Chondrocyte (in vitro differentiated cells): ENCODE measurements at regions not wholly inside any gene's neighbourhood (a gene's known extent, or its start where the extent isn't known, plus 50 kb on each side); places are given as distances from the start of the nearest gene placed in this dataset.
A peak's percentile ranks its signal among the peaks of the same experiment; 100 is the strongest.

Experiments used
- DNase-seq: peaks from one replicate; pipeline ENCODE4 v3.0.0; 2021; ENCODE audit warnings: mixed read lengths, low spot score
- H3K27ac Mint-ChIP-seq: one replicate; pipeline ENCODE4 v1.8.0; 2021; ENCODE audit warnings: mild to moderate bottlenecking, moderate library complexity, mixed read lengths; ENCODE audit not compliant: unreplicated experiment
- H3K27me3 Mint-ChIP-seq: 2 replicates; pipeline ENCODE4 v1.8.0; 2021; ENCODE audit warnings: low read depth, mixed read lengths
- H3K36me3 Mint-ChIP-seq: 2 replicates; pipeline ENCODE4 v1.8.0; 2021; ENCODE audit warnings: low read depth, mixed read lengths
- H3K4me1 Mint-ChIP-seq: 2 replicates; pipeline ENCODE4 v1.8.0; 2021; ENCODE audit warnings: low read depth, mild to moderate bottlenecking, mixed read lengths
- H3K4me3 Mint-ChIP-seq: one replicate; pipeline ENCODE4 v1.8.0; 2021; ENCODE audit warnings: mild to moderate bottlenecking, moderate library complexity, mixed read lengths; ENCODE audit not compliant: unreplicated experiment
- H3K9me3 Mint-ChIP-seq: 2 replicates; pipeline ENCODE4 v1.8.0; 2021; ENCODE audit warnings: low read depth, mixed read lengths
- CTCF ChIP-seq: fragments of 200-600 bp; sonication (generic); IDR thresholded peaks from 2 replicates; pipeline ENCODE4 v1.5.0; 2021; ENCODE audit warnings: antibody characterized with exemption, mild to moderate bottlenecking, moderate library complexity

- no peak overlapping the region for H3K4me3 Mint-ChIP-seq
- H3K36me3 Mint-ChIP-seq: no peaks in the 10 kb centered on the region
- no peak for DNase-seq
- peaks cover 7% of the 10 kb centered on the region for H3K9me3 Mint-ChIP-seq
- H3K4me1 Mint-ChIP-seq: peaks cover 5% of the 10 kb centered on the region
- H3K27me3 Mint-ChIP-seq: peaks cover 30% of the 10 kb centered on the region
- no peak for TF ChIP-seq CTCF
- H3K27ac Mint-ChIP-seq: no peak overlapping the region
Observed at GRCh38 chr16:86013867-86014266, 114.9 kb downstream of the IRF8 start.

GRCh38 chr16:86015606-86016005 is 116.6 kb downstream of the IRF8 start:
- TF ChIP-seq CTCF: no peak
- peaks cover 15% of the 10 kb centered on the region for H3K9me3 Mint-ChIP-seq
- peaks cover 33% of the 10 kb centered on the region for H3K27me3 Mint-ChIP-seq
- H3K36me3 Mint-ChIP-seq: no peaks in the 10 kb centered on the region
- H3K27ac Mint-ChIP-seq: no peak overlapping the region
- H3K4me3 Mint-ChIP-seq: no peak overlapping the region
- peak; percentile 25 for DNase-seq
- peaks cover 7% of the 10 kb centered on the region for H3K4me1 Mint-ChIP-seq

- H3K4me3 Mint-ChIP-seq: no peak overlapping the region
- H3K9me3 Mint-ChIP-seq: peaks cover 15% of the 10 kb centered on the region
- H3K27me3 Mint-ChIP-seq: peaks cover 38% of the 10 kb centered on the region
- TF ChIP-seq CTCF: peak; percentile 91
- H3K27ac Mint-ChIP-seq: no peak overlapping the region
- peak; percentile 20 for DNase-seq
- H3K4me1 Mint-ChIP-seq: peaks cover 7% of the 10 kb centered on the region
- H3K36me3 Mint-ChIP-seq: no peaks in the 10 kb centered on the region
Observed at GRCh38 chr16:86016201-86016965, 117.4 kb downstream of the IRF8 start.

DNA sequence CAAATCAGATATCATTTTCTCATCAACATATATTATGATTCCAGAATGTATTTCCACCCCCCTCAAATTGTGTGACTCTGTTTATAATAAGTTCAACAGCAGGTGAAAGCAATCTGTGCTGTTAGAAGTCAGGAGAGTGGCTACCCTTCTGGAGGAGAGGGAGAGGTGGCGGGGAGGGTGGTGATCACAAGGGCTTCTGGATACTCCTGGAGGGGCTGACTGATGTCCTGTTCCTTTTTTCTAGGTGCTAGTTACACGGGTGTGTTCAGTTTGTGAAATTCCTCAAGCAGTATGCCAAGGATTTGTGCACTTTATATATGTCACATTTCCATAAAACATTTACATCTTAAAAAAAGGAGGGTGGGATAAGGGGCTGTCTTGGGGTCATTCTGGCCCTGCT is 119.1 kb downstream of the IRF8 start:
- no peak overlapping the region for H3K4me3 Mint-ChIP-seq
- H3K4me1 Mint-ChIP-seq: peaks cover 7% of the 10 kb centered on the region
- DNase-seq: peak; percentile 20
- H3K27me3 Mint-ChIP-seq: peaks cover 36% of the 10 kb centered on the region
- H3K9me3 Mint-ChIP-seq: peaks cover 12% of the 10 kb centered on the region
- no peak for TF ChIP-seq CTCF
- H3K27ac Mint-ChIP-seq: no peak overlapping the region
- H3K36me3 Mint-ChIP-seq: no peaks in the 10 kb centered on the region

GRCh38 chr16:86018487-86018886 is 119.5 kb downstream of the IRF8 start:
- Mint-ChIP-seq H3K27ac (peak overlapping the region; percentile 3), H3K9me3 (peaks cover 14% of the 10 kb centered on the region), H3K27me3 (peaks cover 36% of the 10 kb centered on the region), H3K36me3 (no peaks in the 10 kb centered on the region), H3K4me3 (no peak overlapping the region), H3K4me1 (peaks cover 7% of the 10 kb centered on the region)
- TF ChIP-seq CTCF: no peak
- peak; percentile 19 for DNase-seq
